HepG2 (cell line): ENCODE measurements at regions not wholly inside any gene's neighbourhood (a gene's known extent, or its start where the extent isn't known, plus 50 kb on each side); places are given as distances from the start of the nearest gene placed in this dataset.

Experiments
- CBX5 ChIP-seq: sonication (generic); formaldehyde crosslinking; IDR thresholded peaks from 2 replicates; pipeline ENCODE4 v1.4.0; 2020; ENCODE audit warnings: missing genetic modification reagents, borderline replicate concordance
- HNF4A ChIP-seq: sonication (generic); formaldehyde crosslinking; IDR thresholded peaks from 2 replicates; pipeline ENCODE4 v1.4.0; 2020; ENCODE audit warnings: missing genetic modification reagents
- HOXA7 ChIP-seq: sonication (generic); formaldehyde crosslinking; IDR thresholded peaks from 2 replicates; pipeline ENCODE4 v1.8.1; 2022; ENCODE audit warnings: mild to moderate bottlenecking, missing genetic modification reagents, moderate library complexity
- KAT7 ChIP-seq: IDR thresholded peaks from 2 replicates; pipeline ENCODE4 v1.6.1; 2018; ENCODE audit warnings: borderline replicate concordance, missing compliant biosample characterization
- KDM2A ChIP-seq: sonication (generic); formaldehyde crosslinking; IDR thresholded peaks from 2 replicates; pipeline ENCODE4 v1.4.0; 2020; ENCODE audit warnings: low read depth, missing genetic modification reagents, borderline replicate concordance
- KLF11 ChIP-seq: IDR thresholded peaks from 2 replicates; pipeline ENCODE4 v1.6.1; 2016; ENCODE audit warnings: missing compliant biosample characterization
- KLF15 ChIP-seq: sonication (generic); formaldehyde crosslinking; IDR thresholded peaks from 2 replicates; pipeline ENCODE4 v1.8.1; 2023; ENCODE audit warnings: borderline replicate concordance, mild to moderate bottlenecking, inconsistent platforms, missing genetic modification reagents, mixed read lengths
- MBNL3 ChIP-seq: fragments of 250-450 bp; sonication (Bioruptor Pico); conservative IDR thresholded peaks from 2 replicates; pipeline ENCODE4 v1.8.0; 2022; ENCODE audit warnings: mild to moderate bottlenecking, inconsistent platforms
- RBM39 ChIP-seq: fragments of 200-400 bp; formaldehyde crosslinking; IDR thresholded peaks from one replicate; pipeline ENCODE4 v1.6.1; 2018; ENCODE audit warnings: antibody characterized with exemption, mild to moderate bottlenecking, low read depth, low read length; ENCODE audit not compliant: poor library complexity, severe bottlenecking
- SMARCE1 ChIP-seq: fragments of 450-650 bp; IDR thresholded peaks from 2 replicates; pipeline ENCODE4 v1.6.1; 2017; ENCODE audit warnings: borderline replicate concordance
- SP4 ChIP-seq: sonication (generic); formaldehyde crosslinking; IDR thresholded peaks from 2 replicates; pipeline ENCODE4 v1.8.1; 2023; ENCODE audit warnings: mild to moderate bottlenecking, missing genetic modification reagents
- TGIF2 ChIP-seq: IDR thresholded peaks from 2 replicates; pipeline ENCODE4 v1.6.1; 2016; ENCODE audit warnings: control low read depth, missing compliant biosample characterization
- TRIM24 ChIP-seq: sonication (generic); formaldehyde crosslinking; IDR thresholded peaks from 2 replicates; pipeline ENCODE4 v1.8.0; 2022; ENCODE audit warnings: mild to moderate bottlenecking, missing genetic modification reagents
- ZBTB1 ChIP-seq: sonication (generic); formaldehyde crosslinking; IDR thresholded peaks from 2 replicates; pipeline ENCODE4 v1.4.0; 2020; ENCODE audit warnings: missing genetic modification reagents, borderline replicate concordance
- ZBTB38 ChIP-seq: sonication (generic); formaldehyde crosslinking; IDR thresholded peaks from 2 replicates; pipeline ENCODE4 v1.5.1; 2020; ENCODE audit warnings: mild to moderate bottlenecking, missing genetic modification reagents
- ZNF496 ChIP-seq: sonication (generic); formaldehyde crosslinking; IDR thresholded peaks from 2 replicates; pipeline ENCODE4 v1.8.1; 2023; ENCODE audit warnings: mild to moderate bottlenecking, moderate library complexity, missing genetic modification reagents; ENCODE audit not compliant: insufficient replicate concordance
- ZNF557 ChIP-seq: sonication (generic); formaldehyde crosslinking; IDR thresholded peaks from 2 replicates; pipeline ENCODE4 v1.4.0; 2020; ENCODE audit warnings: missing genetic modification reagents
- ZNF589 ChIP-seq: sonication (generic); formaldehyde crosslinking; conservative IDR thresholded peaks from 2 replicates; pipeline ENCODE4 v1.8.0; 2022; ENCODE audit warnings: mild to moderate bottlenecking, moderate library complexity, missing genetic modification reagents
- ZNF7 ChIP-seq: IDR thresholded peaks from 2 replicates; pipeline ENCODE4 v1.6.1; 2016; ENCODE audit warnings: missing biosample characterization, missing genetic modification reagents
- ZNF703 ChIP-seq: sonication (generic); formaldehyde crosslinking; IDR thresholded peaks from 2 replicates; pipeline ENCODE4 v1.5.1; 2020; ENCODE audit warnings: missing genetic modification reagents, mild to moderate bottlenecking, moderate library complexity, borderline replicate concordance
- ZSCAN29 ChIP-seq: sonication (generic); formaldehyde crosslinking; conservative IDR thresholded peaks from 2 replicates; pipeline ENCODE4 v1.4.0; 2020; ENCODE audit warnings: mild to moderate bottlenecking, missing genetic modification reagents
- ZSCAN30 ChIP-seq: sonication (generic); formaldehyde crosslinking; IDR thresholded peaks from 2 replicates; pipeline ENCODE4 v1.5.0; 2020; ENCODE audit warnings: mild to moderate bottlenecking, missing genetic modification reagents
- TF ChIP-seq, protein P1 (sequence below): sonication (generic); formaldehyde crosslinking; IDR thresholded peaks from 2 replicates; pipeline ENCODE4 v1.5.1; 2020; ENCODE audit warnings: missing genetic modification reagents, mild to moderate bottlenecking, borderline replicate concordance
- TF ChIP-seq, protein P2 (sequence below): sonication (generic); formaldehyde crosslinking; IDR thresholded peaks from 2 replicates; pipeline ENCODE4 v1.4.0; 2020; ENCODE audit warnings: mild to moderate bottlenecking, missing genetic modification reagents
- TF ChIP-seq, protein P3 (sequence below): sonication (generic); formaldehyde crosslinking; IDR thresholded peaks from 2 replicates; pipeline ENCODE4 v1.8.0; 2023; ENCODE audit warnings: mild to moderate bottlenecking, missing genetic modification reagents
- TF ChIP-seq, protein P4 (sequence below): sonication (generic); formaldehyde crosslinking; IDR thresholded peaks from 2 replicates; pipeline ENCODE4 v1.5.0; 2020; ENCODE audit warnings: missing genetic modification reagents, mild to moderate bottlenecking, borderline replicate concordance

DNA sequence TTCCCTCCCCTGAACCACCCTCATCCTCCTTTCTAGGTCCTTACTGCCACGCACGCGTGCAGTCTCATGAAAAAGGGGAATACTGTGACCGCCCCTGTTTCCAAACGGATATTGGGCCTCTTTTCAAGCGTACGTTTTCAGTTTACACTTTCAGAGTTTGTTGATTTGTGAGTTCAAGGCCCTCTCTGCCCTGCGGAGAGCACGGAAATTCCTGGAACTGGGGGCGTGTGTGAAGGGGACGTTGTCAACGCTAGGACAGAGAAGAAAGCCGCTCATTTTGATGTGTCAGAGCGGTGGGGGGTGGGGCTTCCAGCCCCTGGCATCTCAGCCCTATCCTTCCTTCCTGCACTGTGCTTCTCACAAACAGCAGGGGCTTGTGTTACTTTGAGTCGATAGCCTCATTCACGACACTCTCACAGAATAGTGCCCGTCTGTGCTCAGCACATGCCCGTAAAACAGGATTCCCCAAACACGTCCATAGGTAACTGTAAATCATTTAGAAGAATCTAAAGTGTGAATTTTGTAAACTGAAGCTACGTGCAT, 137.6 kb upstream of the PEG3 start (continued):
- TF ChIP-seq ZBTB38 (CRISPR knock-in tag) (peak; percentile 98), KLF15 (CRISPR knock-in tag) (no peak; the same call in 1 of the 2 replicates), KDM2A (peak; percentile 78; the same call in 1 of the 2 replicates), ZSCAN29 (CRISPR knock-in tag) (peak; percentile 78; the same call in 1 of the 2 replicates), ZNF589 (0 out of 2 replicates have a peak, but pooled peaks have one; percentile 59), SMARCE1 (no peak), KAT7 (CRISPR knock-in tag) (peak; percentile 60; the same call in 1 of the 2 replicates), ZNF496 (CRISPR knock-in tag) (no peak), SP4 (peak; percentile 67; the same call in 1 of the 2 replicates), ZNF703 (0 out of 2 replicates have a peak, but pooled peaks have one; percentile 18), TRIM24 (CRISPR knock-in tag) (no peak), TGIF2 (CRISPR knock-in tag) (peak; percentile 53; the same call in 1 of the 2 replicates), HNF4A (CRISPR knock-in tag) (peak; percentile 73), ZBTB1 (CRISPR knock-in tag) (no peak), MBNL3 (CRISPR knock-in tag) (no peak), ZNF7 (CRISPR knock-in tag) (no peak), RBM39 (no peak), KLF11 (CRISPR knock-in tag) (peak; percentile 76; the same call in 1 of the 2 replicates), ZSCAN30 (CRISPR knock-in tag) (no peak), CBX5 (CRISPR knock-in tag) (peak; percentile 92), ZNF557 (CRISPR knock-in tag) (no peak; the same call in 1 of the 2 replicates), HOXA7 (CRISPR knock-in tag) (no peak)
- TF ChIP-seq, protein P1, sequence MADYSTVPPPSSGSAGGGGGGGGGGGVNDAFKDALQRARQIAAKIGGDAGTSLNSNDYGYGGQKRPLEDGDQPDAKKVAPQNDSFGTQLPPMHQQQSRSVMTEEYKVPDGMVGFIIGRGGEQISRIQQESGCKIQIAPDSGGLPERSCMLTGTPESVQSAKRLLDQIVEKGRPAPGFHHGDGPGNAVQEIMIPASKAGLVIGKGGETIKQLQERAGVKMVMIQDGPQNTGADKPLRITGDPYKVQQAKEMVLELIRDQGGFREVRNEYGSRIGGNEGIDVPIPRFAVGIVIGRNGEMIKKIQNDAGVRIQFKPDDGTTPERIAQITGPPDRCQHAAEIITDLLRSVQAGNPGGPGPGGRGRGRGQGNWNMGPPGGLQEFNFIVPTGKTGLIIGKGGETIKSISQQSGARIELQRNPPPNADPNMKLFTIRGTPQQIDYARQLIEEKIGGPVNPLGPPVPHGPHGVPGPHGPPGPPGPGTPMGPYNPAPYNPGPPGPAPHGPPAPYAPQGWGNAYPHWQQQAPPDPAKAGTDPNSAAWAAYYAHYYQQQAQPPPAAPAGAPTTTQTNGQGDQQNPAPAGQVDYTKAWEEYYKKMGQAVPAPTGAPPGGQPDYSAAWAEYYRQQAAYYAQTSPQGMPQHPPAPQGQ: no peak
- TF ChIP-seq, protein P2, sequence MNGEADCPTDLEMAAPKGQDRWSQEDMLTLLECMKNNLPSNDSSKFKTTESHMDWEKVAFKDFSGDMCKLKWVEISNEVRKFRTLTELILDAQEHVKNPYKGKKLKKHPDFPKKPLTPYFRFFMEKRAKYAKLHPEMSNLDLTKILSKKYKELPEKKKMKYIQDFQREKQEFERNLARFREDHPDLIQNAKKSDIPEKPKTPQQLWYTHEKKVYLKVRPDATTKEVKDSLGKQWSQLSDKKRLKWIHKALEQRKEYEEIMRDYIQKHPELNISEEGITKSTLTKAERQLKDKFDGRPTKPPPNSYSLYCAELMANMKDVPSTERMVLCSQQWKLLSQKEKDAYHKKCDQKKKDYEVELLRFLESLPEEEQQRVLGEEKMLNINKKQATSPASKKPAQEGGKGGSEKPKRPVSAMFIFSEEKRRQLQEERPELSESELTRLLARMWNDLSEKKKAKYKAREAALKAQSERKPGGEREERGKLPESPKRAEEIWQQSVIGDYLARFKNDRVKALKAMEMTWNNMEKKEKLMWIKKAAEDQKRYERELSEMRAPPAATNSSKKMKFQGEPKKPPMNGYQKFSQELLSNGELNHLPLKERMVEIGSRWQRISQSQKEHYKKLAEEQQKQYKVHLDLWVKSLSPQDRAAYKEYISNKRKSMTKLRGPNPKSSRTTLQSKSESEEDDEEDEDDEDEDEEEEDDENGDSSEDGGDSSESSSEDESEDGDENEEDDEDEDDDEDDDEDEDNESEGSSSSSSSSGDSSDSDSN (CRISPR knock-in tag): peak; percentile 53; the same call in 1 of the 2 replicates
- TF ChIP-seq, protein P3, sequence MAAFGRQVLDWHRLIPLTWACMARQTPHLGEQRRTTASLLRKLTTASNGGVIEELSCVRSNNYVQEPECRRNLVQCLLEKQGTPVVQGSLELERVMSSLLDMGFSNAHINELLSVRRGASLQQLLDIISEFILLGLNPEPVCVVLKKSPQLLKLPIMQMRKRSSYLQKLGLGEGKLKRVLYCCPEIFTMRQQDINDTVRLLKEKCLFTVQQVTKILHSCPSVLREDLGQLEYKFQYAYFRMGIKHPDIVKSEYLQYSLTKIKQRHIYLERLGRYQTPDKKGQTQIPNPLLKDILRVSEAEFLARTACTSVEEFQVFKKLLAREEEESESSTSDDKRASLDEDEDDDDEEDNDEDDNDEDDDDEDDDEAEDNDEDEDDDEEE (CRISPR knock-in tag): peak; percentile 64; the same call in 1 of the 2 replicates
- TF ChIP-seq, protein P4, sequence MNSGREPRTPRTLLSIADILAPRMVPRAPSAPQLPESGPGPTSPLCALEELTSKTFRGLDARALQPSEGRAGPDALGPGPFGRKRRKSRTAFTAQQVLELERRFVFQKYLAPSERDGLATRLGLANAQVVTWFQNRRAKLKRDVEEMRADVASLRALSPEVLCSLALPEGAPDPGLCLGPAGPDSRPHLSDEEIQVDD (CRISPR knock-in tag): peak; percentile 37; the same call in 1 of the 2 replicates
